DND-41 (cell line): ENCODE measurements at regions not wholly inside any gene's neighbourhood (a gene's known extent, or its start where the extent isn't known, plus 50 kb on each side); places are given as distances from the start of the nearest gene placed in this dataset.

Source experiments
- ATAC-seq: fragments of 200-7000 bp; cut with Tn5 transposase; 3 replicates; pipeline ENCODE4 v1.9.1; 2021; ENCODE audit warnings: low read depth; ENCODE audit not compliant: insufficient read depth
- DNase-seq: peaks from one replicate; pipeline ENCODE4 v3.0.0-alpha.2; 2020
- H2AFZ ChIP-seq: 2 replicates; pipeline ENCODE4 v1.6.0; 2012; ENCODE audit warnings: low read depth, low read length
- H3K27ac ChIP-seq: 2 replicates; pipeline ENCODE4 v1.5.1; 2012; ENCODE audit warnings: low read length, inconsistent platforms
- H3K27me3 ChIP-seq: fragments of 200-600 bp; sonication (generic); 2 replicates; pipeline ENCODE4 v1.6.0; 2012; ENCODE audit warnings: low read length, mild to moderate bottlenecking, inconsistent platforms; ENCODE audit not compliant: insufficient read depth, poor library complexity
- H3K36me3 ChIP-seq: 2 replicates; pipeline ENCODE4 v1.5.1; 2012; ENCODE audit warnings: low read length, inconsistent platforms; ENCODE audit not compliant: insufficient read depth
- H3K4me1 ChIP-seq: 2 replicates; pipeline ENCODE4 v1.5.1; 2012; ENCODE audit warnings: mild to moderate bottlenecking, low read length; ENCODE audit not compliant: insufficient read depth
- H3K4me2 ChIP-seq: 2 replicates; pipeline ENCODE4 v1.6.0; 2012; ENCODE audit warnings: mild to moderate bottlenecking, moderate library complexity, low read length, inconsistent platforms; ENCODE audit not compliant: insufficient read depth
- H3K4me3 ChIP-seq, 2 experiments: fragments of 200-600 bp in 1 of 2; shearing (Covaris generic) in 1 of 2; 2 replicates each; pipeline ENCODE4 v1.5.1; 2012 to 2016; ENCODE audit warnings: inconsistent platforms in 2 of 2, low read length in 2 of 2, mild to moderate bottlenecking in 2 of 2, low read depth in 1 of 2, moderate library complexity in 1 of 2
- H3K79me2 ChIP-seq: 2 replicates; pipeline ENCODE4 v1.6.0; 2012; ENCODE audit warnings: low read length, inconsistent platforms; ENCODE audit not compliant: insufficient read depth
- H3K9ac ChIP-seq: 2 replicates; pipeline ENCODE4 v1.6.0; 2012; ENCODE audit warnings: low read depth, mild to moderate bottlenecking, inconsistent platforms, low read length, moderate library complexity
- H3K9me3 ChIP-seq: 2 replicates; pipeline ENCODE4 v1.5.1; 2012; ENCODE audit warnings: low read length, moderate library complexity, mild to moderate bottlenecking, inconsistent platforms; ENCODE audit not compliant: insufficient read depth, severe bottlenecking
- H4K20me1 ChIP-seq: 2 replicates; pipeline ENCODE4 v1.6.0; 2012; ENCODE audit warnings: low read length; ENCODE audit not compliant: insufficient read depth
- EZH2 ChIP-seq: IDR thresholded peaks from 3 replicates; pipeline ENCODE4 v1.6.1; 2012; ENCODE audit warnings: borderline replicate concordance, low read depth, mild to moderate bottlenecking, moderate library complexity, low read length, inconsistent platforms; ENCODE audit not compliant: severe bottlenecking
- TF ChIP-seq, protein P1 (sequence below): IDR thresholded peaks from 2 replicates; pipeline ENCODE4 v1.5.1; 2012; ENCODE audit warnings: borderline replicate concordance, low read length, moderate library complexity, mild to moderate bottlenecking; ENCODE audit not compliant: poor library complexity, severe bottlenecking; ENCODE audit errors: extremely low read depth

DNA sequence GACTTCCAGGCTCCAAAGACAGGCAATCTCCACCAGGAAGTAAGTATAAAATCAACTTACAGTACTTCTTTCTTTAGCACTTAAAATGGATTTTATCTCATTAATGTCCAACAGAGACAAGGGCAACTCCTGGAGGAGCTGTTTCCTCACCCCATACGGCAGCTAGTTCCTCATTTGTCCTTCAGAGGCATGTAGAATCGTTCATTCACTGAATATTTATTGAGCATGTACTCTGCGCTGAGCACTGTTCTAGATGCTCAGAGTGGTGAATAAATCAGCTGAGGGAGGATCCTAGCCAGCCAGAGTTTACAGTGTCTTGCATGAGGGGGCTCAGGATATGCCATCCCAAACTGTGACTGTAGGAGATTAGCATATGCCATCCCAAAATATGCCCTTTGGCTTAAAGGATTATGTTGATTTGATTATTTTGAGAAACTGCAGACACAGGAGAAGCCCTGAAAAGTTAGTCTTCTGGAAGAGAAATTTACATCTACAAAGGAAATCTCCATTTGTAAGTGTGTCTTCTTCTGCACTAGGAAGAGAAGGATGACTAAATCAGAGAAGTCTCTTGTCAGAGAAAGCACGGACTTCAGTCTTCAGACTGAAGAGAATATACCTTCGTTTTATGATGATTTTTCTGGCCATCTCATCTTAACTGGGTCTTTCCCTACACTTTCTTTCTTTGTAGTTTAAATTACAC is 66.9 kb downstream of the BAMBI start:
- no peak overlapping the region for H3K27ac ChIP-seq
- no peaks in the 10 kb centered on the region for H4K20me1 ChIP-seq
- H3K4me2 ChIP-seq, result no peak overlapping the region
- H3K9me3 ChIP-seq, result no peaks in the 10 kb centered on the region
- no peaks in the 10 kb centered on the region for H3K36me3 ChIP-seq
- H3K4me1 ChIP-seq, result no peaks in the 10 kb centered on the region
- no peak overlapping the region for H3K9ac ChIP-seq
- H3K79me2 ChIP-seq, result no peaks in the 10 kb centered on the region
- H2AFZ ChIP-seq, result no peak overlapping the region
- H3K4me3 ChIP-seq, result no peak overlapping the region
- ATAC-seq (no peak), DNase-seq (no peak)
- no peak for TF ChIP-seq EZH2
- TF ChIP-seq, protein P1, sequence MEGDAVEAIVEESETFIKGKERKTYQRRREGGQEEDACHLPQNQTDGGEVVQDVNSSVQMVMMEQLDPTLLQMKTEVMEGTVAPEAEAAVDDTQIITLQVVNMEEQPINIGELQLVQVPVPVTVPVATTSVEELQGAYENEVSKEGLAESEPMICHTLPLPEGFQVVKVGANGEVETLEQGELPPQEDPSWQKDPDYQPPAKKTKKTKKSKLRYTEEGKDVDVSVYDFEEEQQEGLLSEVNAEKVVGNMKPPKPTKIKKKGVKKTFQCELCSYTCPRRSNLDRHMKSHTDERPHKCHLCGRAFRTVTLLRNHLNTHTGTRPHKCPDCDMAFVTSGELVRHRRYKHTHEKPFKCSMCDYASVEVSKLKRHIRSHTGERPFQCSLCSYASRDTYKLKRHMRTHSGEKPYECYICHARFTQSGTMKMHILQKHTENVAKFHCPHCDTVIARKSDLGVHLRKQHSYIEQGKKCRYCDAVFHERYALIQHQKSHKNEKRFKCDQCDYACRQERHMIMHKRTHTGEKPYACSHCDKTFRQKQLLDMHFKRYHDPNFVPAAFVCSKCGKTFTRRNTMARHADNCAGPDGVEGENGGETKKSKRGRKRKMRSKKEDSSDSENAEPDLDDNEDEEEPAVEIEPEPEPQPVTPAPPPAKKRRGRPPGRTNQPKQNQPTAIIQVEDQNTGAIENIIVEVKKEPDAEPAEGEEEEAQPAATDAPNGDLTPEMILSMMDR, result no peak
- peaks cover 4% of the 10 kb centered on the region for H3K27me3 ChIP-seq

DNA sequence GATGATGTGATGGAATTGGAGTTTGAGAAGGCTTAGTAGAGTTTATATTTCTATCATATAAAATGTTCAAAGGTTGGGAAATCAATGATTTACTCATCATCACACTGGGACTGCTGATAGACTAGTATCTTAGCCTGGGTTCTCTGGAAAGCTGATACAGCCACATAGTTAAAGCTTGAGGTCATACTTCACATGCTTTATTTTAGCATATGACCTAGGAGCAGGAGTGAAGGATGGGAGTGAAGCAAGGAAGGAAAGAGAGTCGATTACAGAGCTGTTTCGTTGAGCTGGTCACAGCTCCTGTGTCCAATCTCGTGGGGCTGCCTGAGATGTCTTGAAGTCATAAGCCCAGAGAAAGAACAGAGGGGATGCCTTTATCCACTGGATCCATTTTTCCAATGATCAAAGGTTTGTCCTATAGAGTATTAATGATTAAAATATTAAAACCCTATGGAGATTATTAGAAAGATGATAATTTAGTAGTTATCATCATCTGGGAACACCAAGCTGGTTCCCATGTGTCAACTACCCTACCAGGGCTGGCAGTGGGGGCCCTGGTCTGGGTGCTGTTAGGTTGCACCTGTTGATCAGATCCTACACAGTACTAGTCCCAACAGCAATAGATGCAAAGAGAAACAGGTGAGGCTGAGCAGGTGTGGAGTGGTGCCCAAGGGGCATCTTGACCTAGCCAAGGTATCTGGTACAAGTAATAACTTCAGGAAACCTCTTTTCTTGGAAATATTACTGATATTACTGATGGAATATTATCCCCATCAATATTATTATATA is 77.8 kb downstream of the BAMBI start:
- Histone ChIP-seq H3K27me3 (no peaks in the 10 kb centered on the region), H3K9me3 (no peaks in the 10 kb centered on the region), H3K4me3 (no peak overlapping the region), H3K36me3 (no peaks in the 10 kb centered on the region), H2AFZ (no peak overlapping the region), H4K20me1 (no peaks in the 10 kb centered on the region), H3K4me2 (no peak overlapping the region), H3K9ac (no peak overlapping the region), H3K4me1 (no peaks in the 10 kb centered on the region), H3K27ac (no peak overlapping the region), H3K79me2 (no peaks in the 10 kb centered on the region)
- ATAC-seq (no peak), DNase-seq (no peak)
- TF ChIP-seq, protein P1, result no peak
- TF ChIP-seq EZH2, result no peak

DNA sequence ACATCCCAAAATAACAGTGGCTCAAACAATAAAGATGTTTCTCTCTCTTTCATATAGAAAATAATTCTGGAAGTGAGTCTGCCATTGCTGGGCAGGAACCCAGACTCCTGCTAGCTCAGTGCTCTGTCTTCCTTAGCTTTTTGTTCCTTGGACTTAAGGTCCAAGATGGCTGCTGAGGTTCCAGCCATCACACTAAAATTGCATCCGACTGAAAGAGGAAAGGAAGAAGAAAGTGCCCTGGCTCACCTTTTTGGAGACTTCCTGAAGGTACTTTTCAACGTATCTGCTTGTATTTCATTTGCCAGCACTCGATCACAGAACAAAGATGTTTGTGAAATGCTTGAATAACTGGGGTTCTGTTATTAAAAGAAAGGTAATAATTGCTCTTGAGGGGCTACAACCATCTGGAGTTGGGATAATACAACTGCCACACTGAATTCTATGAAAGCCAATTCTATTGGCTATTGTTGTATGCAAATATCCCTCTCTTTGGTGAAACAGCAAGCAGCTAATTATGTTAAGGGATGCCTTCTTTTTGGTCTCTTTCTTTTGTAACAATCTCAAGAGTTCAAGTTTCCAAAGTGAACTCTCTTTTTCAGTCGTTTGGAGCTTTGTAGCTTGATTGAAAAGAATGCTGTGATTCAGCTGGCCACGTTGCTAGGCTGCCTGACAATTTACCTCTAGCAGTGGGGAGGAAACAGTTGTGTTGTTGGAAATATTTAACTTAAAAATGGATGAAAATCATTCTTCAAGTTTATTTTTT is 83.9 kb downstream of the BAMBI start:
- Histone ChIP-seq H4K20me1 (no peaks in the 10 kb centered on the region), H3K4me1 (no peaks in the 10 kb centered on the region), H3K27ac (no peak overlapping the region), H3K4me3 (no peak overlapping the region), H3K4me2 (no peak overlapping the region), H3K79me2 (no peaks in the 10 kb centered on the region), H3K9ac (no peak overlapping the region), H3K9me3 (no peaks in the 10 kb centered on the region), H3K27me3 (peaks cover 7% of the 10 kb centered on the region), H3K36me3 (no peaks in the 10 kb centered on the region), H2AFZ (no peak overlapping the region)
- TF ChIP-seq, protein P1, result no peak
- TF ChIP-seq EZH2, result no peak
- DNase-seq (no peak), ATAC-seq (no peak)
